ENCODE measurements at regions not wholly inside any gene's neighbourhood (a gene's known extent, or its start where the extent isn't known, plus 50 kb on each side); places are given as distances from the start of the nearest gene placed in this dataset.

GRCh38 chr15:60257591-60258159 lies 140.1 kb downstream of the ANXA2 start:
- no peaks in the 10 kb centered on the region for H3K9me3 Mint-ChIP-seq (ENCODE audit: low read depth)
- no peak for DNase-seq (ENCODE audit: low spot score)
- H3K36me3 Mint-ChIP-seq (ENCODE audit: low read depth) = no peaks in the 10 kb centered on the region
- no peak overlapping the region for H3K4me3 Mint-ChIP-seq (ENCODE audit: unreplicated experiment)
- H3K27ac Mint-ChIP-seq (ENCODE audit: unreplicated experiment) = no peak overlapping the region
- H3K4me1 Mint-ChIP-seq (ENCODE audit: low read depth) = no peaks in the 10 kb centered on the region
- TF ChIP-seq CTCF (IDR thresholded peaks at IDR 0.05) = no peak
- H3K27me3 Mint-ChIP-seq (ENCODE audit: low read depth) = peaks cover 32% of the 10 kb centered on the region

DNA sequence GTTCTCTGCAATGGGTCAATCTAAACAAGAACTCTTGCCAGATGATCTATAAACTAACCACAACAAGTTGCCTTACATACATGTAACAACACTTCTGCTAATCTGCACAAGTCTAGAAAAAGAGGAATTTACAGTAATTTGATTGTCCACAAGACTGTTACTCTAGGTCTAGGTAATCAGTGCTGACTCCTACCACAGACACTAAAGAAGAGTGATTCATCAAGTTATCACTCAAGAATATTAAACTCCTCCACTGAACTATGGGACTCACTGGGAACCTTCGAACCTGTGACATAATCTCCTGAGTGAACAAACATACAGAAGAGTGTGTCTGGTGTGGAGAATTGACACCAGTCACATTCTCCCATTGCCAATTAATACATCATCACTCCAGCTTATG lies 138.3 kb downstream of the ANXA2 start:
- no peak overlapping the region for H3K27ac Mint-ChIP-seq (ENCODE audit: unreplicated experiment)
- no peaks in the 10 kb centered on the region for H3K9me3 Mint-ChIP-seq (ENCODE audit: low read depth)
- no peak for DNase-seq (ENCODE audit: low spot score)
- no peaks in the 10 kb centered on the region for H3K4me1 Mint-ChIP-seq (ENCODE audit: low read depth)
- no peak overlapping the region for H3K4me3 Mint-ChIP-seq (ENCODE audit: unreplicated experiment)
- H3K36me3 Mint-ChIP-seq (ENCODE audit: low read depth) = no peaks in the 10 kb centered on the region
- H3K27me3 Mint-ChIP-seq (ENCODE audit: low read depth) = peaks cover 24% of the 10 kb centered on the region
- TF ChIP-seq CTCF (IDR thresholded peaks at IDR 0.05) = no peak

GRCh38 chr15:60264088-60264487 lies 133.7 kb downstream of the ANXA2 start:
- Mint-ChIP-seq H3K27ac (ENCODE audit: unreplicated experiment) (no peak overlapping the region), H3K4me3 (ENCODE audit: unreplicated experiment) (no peak overlapping the region), H3K36me3 (ENCODE audit: low read depth) (no peaks in the 10 kb centered on the region), H3K4me1 (ENCODE audit: low read depth) (no peaks in the 10 kb centered on the region), H3K27me3 (ENCODE audit: low read depth) (peaks cover 47% of the 10 kb centered on the region), H3K9me3 (ENCODE audit: low read depth) (no peaks in the 10 kb centered on the region)
- no peak for DNase-seq (ENCODE audit: low spot score)
- no peak for TF ChIP-seq CTCF (IDR thresholded peaks at IDR 0.05)

GRCh38 chr15:60264566-60264965 lies 133.2 kb downstream of the ANXA2 start:
- Mint-ChIP-seq H3K9me3 (ENCODE audit: low read depth) (no peaks in the 10 kb centered on the region), H3K36me3 (ENCODE audit: low read depth) (no peaks in the 10 kb centered on the region), H3K27me3 (ENCODE audit: low read depth) (peaks cover 48% of the 10 kb centered on the region), H3K4me1 (ENCODE audit: low read depth) (no peaks in the 10 kb centered on the region), H3K4me3 (ENCODE audit: unreplicated experiment) (no peak overlapping the region), H3K27ac (ENCODE audit: unreplicated experiment) (no peak overlapping the region)
- no peak for TF ChIP-seq CTCF (IDR thresholded peaks at IDR 0.05)
- no peak for DNase-seq (ENCODE audit: low spot score)

- no peaks in the 10 kb centered on the region for H3K36me3 Mint-ChIP-seq (ENCODE audit: low read depth)
- H3K9me3 Mint-ChIP-seq (ENCODE audit: low read depth) = no peaks in the 10 kb centered on the region
- no peak for DNase-seq (ENCODE audit: low spot score)
Measured at GRCh38 chr15:60265057-60265456, 132.7 kb downstream of the ANXA2 start.

More at GRCh38 chr15:60265057-60265456, 132.7 kb downstream of the ANXA2 start:
- Mint-ChIP-seq H3K4me1 (ENCODE audit: low read depth) (no peaks in the 10 kb centered on the region), H3K4me3 (ENCODE audit: unreplicated experiment) (no peak overlapping the region), H3K27me3 (ENCODE audit: low read depth) (peaks cover 44% of the 10 kb centered on the region), H3K27ac (ENCODE audit: unreplicated experiment) (no peak overlapping the region)
- TF ChIP-seq CTCF (IDR thresholded peaks at IDR 0.05) = no peak
